ENCODE measurements at regions not wholly inside any gene's neighbourhood (a gene's known extent, or its start where the extent isn't known, plus 50 kb on each side); places are given as distances from the start of the nearest gene placed in this dataset.
"Not testable (repeated sequence)": the region's sequence is repeated elsewhere in the genome, so short reads cannot be mapped to it uniquely, and the experiment has no call there.

GRCh38 chr7:10473569-10473968, 500.1 kb upstream of the PHF14 start:
- H3K4me3 ChIP-seq (ENCODE audit: low read depth, low read length): no peak overlapping the region
- TF ChIP-seq CTCF (IDR thresholded peaks at IDR 0.05; ENCODE audit: borderline replicate concordance, insufficient read depth, low read depth, low read length): no peak

- no peak for TF ChIP-seq CTCF (IDR thresholded peaks at IDR 0.05; ENCODE audit: borderline replicate concordance, insufficient read depth, low read depth, low read length)
These were observed 499.6 kb upstream of the PHF14 start for GRCh38 chr7:10474048-10474447.

GRCh38 chr7:10475940-10476641, 497.6 kb upstream of the PHF14 start:
- TF ChIP-seq CTCF (IDR thresholded peaks at IDR 0.05; ENCODE audit: borderline replicate concordance, insufficient read depth, low read depth, low read length): no peak
- no peak overlapping the region for H3K4me3 ChIP-seq (ENCODE audit: low read depth, low read length)

More at GRCh38 chr7:10474048-10474447, 499.6 kb upstream of the PHF14 start:
- H3K4me3 ChIP-seq (ENCODE audit: low read depth, low read length): no peak overlapping the region

GRCh38 chr7:10476642-10477041, 497.0 kb upstream of the PHF14 start:
- no peak overlapping the region for H3K4me3 ChIP-seq (ENCODE audit: low read depth, low read length)
- TF ChIP-seq CTCF (IDR thresholded peaks at IDR 0.05; ENCODE audit: borderline replicate concordance, insufficient read depth, low read depth, low read length): no peak

- H3K4me3 ChIP-seq (ENCODE audit: low read depth, low read length): no peak overlapping the region
- TF ChIP-seq CTCF (IDR thresholded peaks at IDR 0.05; ENCODE audit: borderline replicate concordance, insufficient read depth, low read depth, low read length): no peak
These were observed 490.0 kb upstream of the PHF14 start for GRCh38 chr7:10483671-10484070.

- no peak for TF ChIP-seq CTCF (IDR thresholded peaks at IDR 0.05; ENCODE audit: borderline replicate concordance, insufficient read depth, low read depth, low read length)
These were observed 488.9 kb upstream of the PHF14 start for GRCh38 chr7:10484767-10485166.

GRCh38 chr7:10501206-10501884, 472.3 kb upstream of the PHF14 start:
- not testable (repeated sequence) for H3K4me3 ChIP-seq (ENCODE audit: low read depth, low read length)

More at GRCh38 chr7:10484767-10485166, 488.9 kb upstream of the PHF14 start:
- H3K4me3 ChIP-seq (ENCODE audit: low read depth, low read length): no peak overlapping the region
